ENCODE measurements at regions not wholly inside any gene's neighbourhood (a gene's known extent, or its start where the extent isn't known, plus 50 kb on each side); places are given as distances from the start of the nearest gene placed in this dataset.

DNA sequence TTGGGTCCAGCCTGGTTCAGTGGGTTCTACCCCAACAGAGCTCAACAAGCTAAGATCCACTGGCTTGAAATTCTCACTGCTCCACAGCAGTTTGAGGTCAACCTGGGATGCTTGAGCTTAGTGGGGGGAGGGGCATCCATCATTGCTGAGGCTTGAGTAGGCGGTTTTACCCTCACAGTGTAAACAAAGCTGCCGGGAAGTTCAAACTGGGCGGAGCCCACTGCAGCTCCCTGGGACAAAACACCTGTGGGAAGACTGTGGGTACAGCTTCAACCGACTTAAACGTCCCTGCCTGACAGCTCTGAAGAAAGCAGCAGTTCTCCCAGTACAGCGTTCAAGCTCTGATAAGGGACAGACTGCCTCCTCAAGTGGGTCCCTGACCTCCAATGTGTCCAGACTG lies 1161.9 kb downstream of the UQCRFS1 start:
- TF ChIP-seq, protein P1, sequence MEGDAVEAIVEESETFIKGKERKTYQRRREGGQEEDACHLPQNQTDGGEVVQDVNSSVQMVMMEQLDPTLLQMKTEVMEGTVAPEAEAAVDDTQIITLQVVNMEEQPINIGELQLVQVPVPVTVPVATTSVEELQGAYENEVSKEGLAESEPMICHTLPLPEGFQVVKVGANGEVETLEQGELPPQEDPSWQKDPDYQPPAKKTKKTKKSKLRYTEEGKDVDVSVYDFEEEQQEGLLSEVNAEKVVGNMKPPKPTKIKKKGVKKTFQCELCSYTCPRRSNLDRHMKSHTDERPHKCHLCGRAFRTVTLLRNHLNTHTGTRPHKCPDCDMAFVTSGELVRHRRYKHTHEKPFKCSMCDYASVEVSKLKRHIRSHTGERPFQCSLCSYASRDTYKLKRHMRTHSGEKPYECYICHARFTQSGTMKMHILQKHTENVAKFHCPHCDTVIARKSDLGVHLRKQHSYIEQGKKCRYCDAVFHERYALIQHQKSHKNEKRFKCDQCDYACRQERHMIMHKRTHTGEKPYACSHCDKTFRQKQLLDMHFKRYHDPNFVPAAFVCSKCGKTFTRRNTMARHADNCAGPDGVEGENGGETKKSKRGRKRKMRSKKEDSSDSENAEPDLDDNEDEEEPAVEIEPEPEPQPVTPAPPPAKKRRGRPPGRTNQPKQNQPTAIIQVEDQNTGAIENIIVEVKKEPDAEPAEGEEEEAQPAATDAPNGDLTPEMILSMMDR (IDR thresholded peaks at IDR 0.05; ENCODE audit: low read depth, low read length) = no peak
- H3K4me3 ChIP-seq (replicated peaks in 1 of 2; ENCODE audit: low read depth in 2 of 2, low read length in 2 of 2) = no peak overlapping the region
- no peak for DNase-seq (ENCODE audit: low read depth in 2 of 2)

DNA sequence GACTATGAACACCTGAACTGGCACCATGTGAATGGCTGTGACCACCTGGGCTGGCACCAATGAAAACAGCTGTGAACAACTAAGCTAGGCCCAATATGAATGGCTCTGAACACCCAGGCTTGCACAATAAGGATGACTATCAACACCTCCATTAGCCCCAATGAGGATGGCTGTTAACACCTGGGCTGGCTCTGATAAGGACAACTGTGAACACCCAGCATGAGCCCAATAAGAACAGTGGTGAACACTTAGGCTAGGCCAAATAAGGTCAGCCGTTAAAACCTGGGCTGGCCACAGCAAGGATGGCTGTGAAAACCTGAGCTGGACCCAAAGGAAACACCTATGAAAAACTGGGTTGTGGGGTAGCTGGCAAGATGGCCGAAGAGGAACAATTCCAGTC lies 1163.1 kb downstream of the UQCRFS1 start:
- H3K4me3 ChIP-seq (replicated peaks in 1 of 2; ENCODE audit: low read depth in 2 of 2, low read length in 2 of 2) = no peak overlapping the region
- no peak for DNase-seq (ENCODE audit: low read depth in 2 of 2)
- TF ChIP-seq, protein P1 (IDR thresholded peaks at IDR 0.05; ENCODE audit: low read depth, low read length) = no peak

DNA sequence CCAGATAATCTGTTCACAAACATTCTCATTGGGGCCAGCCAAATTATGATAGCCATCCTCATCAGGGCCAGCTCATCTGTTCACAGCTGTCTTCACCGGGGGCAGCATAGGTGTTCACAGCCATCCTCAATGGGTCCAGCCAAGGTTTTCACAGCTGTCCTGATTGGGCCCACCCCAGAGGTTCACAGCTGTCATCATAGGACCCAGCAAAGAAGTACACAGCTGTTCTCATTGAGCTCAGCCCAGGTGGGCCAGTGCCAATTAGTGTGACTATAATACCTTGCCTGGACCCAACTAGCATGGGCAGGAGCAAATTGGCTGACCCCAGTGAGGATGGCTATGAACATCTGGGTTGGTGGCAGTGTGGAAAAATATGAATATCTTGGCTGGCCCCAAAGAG lies 1166.0 kb downstream of the UQCRFS1 start:
- no peak for DNase-seq (ENCODE audit: low read depth in 2 of 2)
- H3K4me3 ChIP-seq (replicated peaks in 1 of 2; ENCODE audit: low read depth in 2 of 2, low read length in 2 of 2) = no peak overlapping the region
- TF ChIP-seq, protein P1 (IDR thresholded peaks at IDR 0.05; ENCODE audit: low read depth, low read length) = no peak

DNA sequence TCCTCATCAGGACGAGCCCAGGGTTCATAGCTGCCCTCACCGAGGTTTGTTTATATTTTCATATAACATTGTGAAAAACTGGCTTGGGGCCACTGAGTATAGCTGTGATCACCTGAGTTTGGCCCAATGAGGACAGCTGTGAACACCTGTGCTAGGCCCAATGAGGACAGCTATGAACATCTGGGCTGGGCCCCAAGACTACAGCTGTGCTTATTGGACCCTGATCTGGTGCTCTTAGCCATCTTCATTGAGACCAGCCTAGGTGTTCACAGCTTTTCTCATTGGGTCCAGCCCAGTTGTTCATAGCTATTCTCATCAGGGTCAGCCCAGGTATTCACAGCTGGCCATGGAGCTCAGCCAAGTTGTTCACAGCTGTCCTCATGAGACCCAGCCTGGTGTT lies 1167.3 kb downstream of the UQCRFS1 start:
- no peak for DNase-seq (ENCODE audit: low read depth in 2 of 2)
- H3K4me3 ChIP-seq (replicated peaks in 1 of 2; ENCODE audit: low read depth in 2 of 2, low read length in 2 of 2) = no peak overlapping the region
- TF ChIP-seq, protein P1 (IDR thresholded peaks at IDR 0.05; ENCODE audit: low read depth, low read length) = no peak

DNA sequence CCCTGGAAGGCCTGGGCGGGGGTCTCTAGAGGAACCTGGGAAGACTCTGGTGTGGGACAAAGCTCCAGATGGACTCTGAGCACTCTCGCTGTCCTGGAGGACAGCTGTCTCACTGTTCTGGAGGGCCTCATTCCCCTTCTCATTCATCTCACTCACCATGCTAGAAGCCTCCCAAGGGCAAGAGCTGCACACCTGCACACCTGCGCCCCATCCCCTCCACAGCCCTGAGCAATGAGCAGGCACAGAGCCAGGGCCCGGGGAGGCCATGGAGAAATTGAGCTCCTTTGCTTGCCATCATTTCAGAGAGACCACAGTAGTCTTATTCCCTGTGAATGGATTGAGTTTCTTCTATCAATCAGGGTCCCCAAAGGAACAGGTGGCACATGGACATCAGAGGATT lies 1168.5 kb downstream of the UQCRFS1 start:
- TF ChIP-seq, protein P1 (IDR thresholded peaks at IDR 0.05; ENCODE audit: low read depth, low read length) = no peak
- no peak for DNase-seq (ENCODE audit: low read depth in 2 of 2)

DNA sequence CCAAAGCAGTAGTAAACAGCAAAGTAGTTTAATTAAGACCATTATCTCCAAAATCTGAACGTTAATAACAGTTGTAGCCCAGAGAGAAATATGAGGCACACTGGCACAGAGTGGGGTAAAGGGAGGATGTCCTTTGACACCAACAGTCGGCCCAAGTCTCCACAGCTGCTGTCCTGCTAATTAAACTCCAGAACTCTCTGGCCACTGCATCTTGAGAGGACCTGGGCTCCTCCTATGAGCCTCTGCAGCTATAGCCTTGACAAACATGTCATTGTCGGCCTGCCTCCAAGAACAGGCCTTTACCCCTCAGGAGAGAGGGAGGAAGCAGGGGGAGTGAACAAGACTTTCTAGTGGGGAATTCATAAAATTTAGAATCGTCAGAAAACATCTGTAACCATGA lies 1170.4 kb downstream of the UQCRFS1 start:
- H3K4me3 ChIP-seq (replicated peaks in 1 of 2; ENCODE audit: low read depth in 2 of 2, low read length in 2 of 2) = no peak overlapping the region
- TF ChIP-seq, protein P1 (IDR thresholded peaks at IDR 0.05; ENCODE audit: low read depth, low read length) = no peak
- DNase-seq (ENCODE audit: low read depth in 2 of 2) = no peak

More for the DNA sequence above, 1168.5 kb downstream of the UQCRFS1 start:
- no peak overlapping the region for H3K4me3 ChIP-seq (replicated peaks in 1 of 2; ENCODE audit: low read depth in 2 of 2, low read length in 2 of 2)

DNA sequence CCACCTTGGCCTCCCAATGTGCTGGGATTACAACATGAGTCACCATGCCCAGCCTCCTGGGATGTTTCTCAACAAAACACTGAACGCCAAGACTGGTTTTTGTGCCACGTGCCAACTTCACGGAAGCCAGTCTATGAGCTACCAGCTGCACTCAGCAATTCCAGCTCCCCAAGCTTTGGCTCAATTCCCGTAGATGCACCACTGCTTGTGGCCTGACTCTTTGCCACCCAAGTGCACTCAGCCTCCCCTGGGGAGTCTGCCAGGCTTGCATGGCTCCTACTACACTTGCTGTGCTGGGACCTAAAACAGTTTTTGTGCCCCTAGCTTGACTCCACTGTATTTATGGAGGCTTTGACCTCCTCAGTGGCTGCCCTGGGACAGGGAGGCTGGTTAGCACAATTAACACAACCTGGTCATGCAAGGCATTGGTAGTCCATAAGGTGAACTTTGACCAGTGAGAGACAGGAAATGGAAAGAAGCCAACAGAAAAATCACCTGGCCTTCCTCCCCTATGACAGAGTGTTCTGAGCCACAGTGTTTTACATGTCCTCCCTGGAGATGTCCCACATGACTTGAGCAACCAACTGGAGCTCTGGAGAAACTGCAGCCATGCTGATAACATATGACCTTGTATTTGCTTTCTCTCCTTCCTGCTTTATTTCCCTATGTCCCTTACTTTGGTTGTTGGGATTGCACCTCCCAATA lies 1173.1 kb downstream of the UQCRFS1 start:
- no peak overlapping the region for H3K4me3 ChIP-seq (replicated peaks in 1 of 2; ENCODE audit: low read depth in 2 of 2, low read length in 2 of 2)
- no peak for DNase-seq (ENCODE audit: low read depth in 2 of 2)
- TF ChIP-seq, protein P1 (IDR thresholded peaks at IDR 0.05; ENCODE audit: low read depth, low read length) = no peak

All from cardiac fibroblast (primary cell).